ENCODE measurements at regions not wholly inside any gene's neighbourhood (a gene's known extent, or its start where the extent isn't known, plus 50 kb on each side); places are given as distances from the start of the nearest gene placed in this dataset.

DNA sequence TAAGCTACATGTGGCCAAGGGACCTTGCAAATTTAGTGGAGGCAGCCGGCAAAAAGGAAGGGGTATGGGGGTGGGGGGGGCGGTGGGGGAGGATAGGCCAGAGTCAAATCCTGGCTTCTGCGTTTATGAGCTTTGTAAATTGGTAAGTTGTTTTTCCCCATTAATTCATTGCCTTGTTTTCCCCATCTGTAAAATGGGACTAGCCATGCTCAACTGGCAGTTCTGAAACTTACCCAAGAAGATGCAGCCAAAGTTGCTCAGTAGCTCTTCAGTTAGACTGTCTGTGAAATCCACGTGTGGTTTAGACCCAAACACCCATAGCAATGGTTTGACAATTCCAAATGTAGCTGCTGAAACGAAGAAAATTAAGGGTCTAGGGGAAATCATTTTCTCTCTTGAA lies 52.3 kb upstream of the FAM89A start:
- TF ChIP-seq, protein P1, sequence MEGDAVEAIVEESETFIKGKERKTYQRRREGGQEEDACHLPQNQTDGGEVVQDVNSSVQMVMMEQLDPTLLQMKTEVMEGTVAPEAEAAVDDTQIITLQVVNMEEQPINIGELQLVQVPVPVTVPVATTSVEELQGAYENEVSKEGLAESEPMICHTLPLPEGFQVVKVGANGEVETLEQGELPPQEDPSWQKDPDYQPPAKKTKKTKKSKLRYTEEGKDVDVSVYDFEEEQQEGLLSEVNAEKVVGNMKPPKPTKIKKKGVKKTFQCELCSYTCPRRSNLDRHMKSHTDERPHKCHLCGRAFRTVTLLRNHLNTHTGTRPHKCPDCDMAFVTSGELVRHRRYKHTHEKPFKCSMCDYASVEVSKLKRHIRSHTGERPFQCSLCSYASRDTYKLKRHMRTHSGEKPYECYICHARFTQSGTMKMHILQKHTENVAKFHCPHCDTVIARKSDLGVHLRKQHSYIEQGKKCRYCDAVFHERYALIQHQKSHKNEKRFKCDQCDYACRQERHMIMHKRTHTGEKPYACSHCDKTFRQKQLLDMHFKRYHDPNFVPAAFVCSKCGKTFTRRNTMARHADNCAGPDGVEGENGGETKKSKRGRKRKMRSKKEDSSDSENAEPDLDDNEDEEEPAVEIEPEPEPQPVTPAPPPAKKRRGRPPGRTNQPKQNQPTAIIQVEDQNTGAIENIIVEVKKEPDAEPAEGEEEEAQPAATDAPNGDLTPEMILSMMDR (IDR thresholded peaks at IDR 0.05; ENCODE audit: low read depth, low read length, missing input control): no peak
- TF ChIP-seq GABPA (IDR thresholded peaks at IDR 0.05 in 1 of 2, conservative IDR thresholded peaks at IDR 0.05 in 1 of 2): no peak
- TF ChIP-seq JUND (IDR thresholded peaks at IDR 0.05): no peak
- TF ChIP-seq RAD21 (IDR thresholded peaks at IDR 0.05): no peak
